Epithelial cell of proximal tubule (primary cell): ENCODE measurements at regions not wholly inside any gene's neighbourhood (a gene's known extent, or its start where the extent isn't known, plus 50 kb on each side); places are given as distances from the start of the nearest gene placed in this dataset.

Experiments used
- DNase-seq: peaks from one replicate; pipeline ENCODE4 v3.0.0-alpha.2; 2011; ENCODE audit warnings: low read depth
- H3K4me3 ChIP-seq: 2 replicates; pipeline ENCODE4 v1.5.1; 2011; ENCODE audit warnings: low read depth, mild to moderate bottlenecking, low read length
- CTCF ChIP-seq: conservative IDR thresholded peaks from 2 replicates; pipeline ENCODE4 v1.5.1; 2012; ENCODE audit warnings: low read depth, mild to moderate bottlenecking, low read length

DNA sequence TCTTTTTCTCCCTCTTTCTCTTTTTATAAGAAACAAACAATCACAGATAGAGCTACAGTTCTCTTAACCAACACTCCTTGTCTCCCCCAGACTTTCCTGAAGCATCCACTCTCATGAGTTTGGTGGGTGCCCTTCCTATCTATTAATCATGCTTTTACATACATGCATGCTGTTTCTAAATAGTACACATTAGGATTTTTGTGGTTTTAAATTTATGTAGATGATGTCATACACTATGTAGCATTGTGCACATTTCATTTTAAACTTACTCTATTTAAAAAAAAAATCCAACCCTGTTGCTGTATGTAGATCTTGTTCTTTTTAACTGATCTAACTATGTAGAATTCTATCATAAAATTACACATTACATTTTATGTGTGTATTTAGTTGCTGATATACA is 104.3 kb upstream of the MRPS22 start:
- no peak overlapping the region for H3K4me3 ChIP-seq
- DNase-seq = no peak
- no peak for TF ChIP-seq CTCF

GRCh38 chr3:139241783-139242182 is 102.0 kb upstream of the MRPS22 start:
- no peak overlapping the region for H3K4me3 ChIP-seq
- TF ChIP-seq CTCF = no peak
- DNase-seq = no peak

DNA sequence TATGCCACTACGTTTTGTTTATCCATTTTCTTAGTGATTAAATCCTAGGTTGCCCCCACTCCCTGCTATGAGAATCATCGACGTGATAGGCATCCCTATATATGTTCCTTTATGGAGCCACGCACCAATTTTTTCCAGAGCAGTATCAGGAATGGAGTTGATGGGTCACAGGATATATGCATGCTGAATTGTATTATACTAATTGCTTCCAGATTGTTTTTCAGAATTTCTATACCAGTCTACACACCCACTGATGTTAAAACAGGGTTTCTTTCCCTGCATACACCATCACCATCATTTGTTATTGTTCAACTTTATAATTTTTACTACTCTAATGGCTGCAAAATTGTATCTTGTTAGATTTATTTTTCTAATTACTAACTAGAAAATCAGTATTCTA is 100.1 kb upstream of the MRPS22 start:
- no peak overlapping the region for H3K4me3 ChIP-seq
- TF ChIP-seq CTCF = no peak
- no peak for DNase-seq

DNA sequence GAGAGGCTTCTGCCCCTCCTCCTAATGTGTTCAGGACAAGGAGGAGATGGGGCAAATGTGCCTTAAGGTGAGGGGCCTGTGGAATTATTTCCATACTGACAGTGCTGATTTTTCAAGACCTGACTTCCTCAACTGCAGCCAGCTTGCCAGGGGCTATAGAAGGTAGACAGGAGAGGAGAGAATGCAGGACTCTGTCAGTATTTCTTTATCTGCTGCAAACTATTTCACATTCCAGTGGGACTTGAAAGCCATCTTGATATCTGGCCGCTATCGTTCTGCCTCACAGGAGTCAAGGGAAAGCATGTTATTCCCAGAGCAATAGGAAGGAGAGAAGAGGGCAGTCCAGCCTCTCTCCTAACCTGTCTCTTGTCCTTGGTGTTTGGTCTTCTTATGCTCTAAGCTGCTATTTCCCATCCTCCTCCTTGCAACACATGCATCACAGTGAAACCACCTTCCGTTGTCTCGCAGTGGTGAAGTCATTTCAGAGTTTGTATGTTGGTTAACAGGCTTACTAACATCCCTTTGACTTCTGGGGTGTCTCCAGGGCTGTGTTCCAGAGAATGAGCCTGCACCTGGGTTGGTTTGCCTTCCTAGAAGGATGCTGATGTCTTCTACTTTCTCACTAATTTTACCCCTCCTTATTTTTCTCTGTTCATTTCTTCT is 95.1 kb upstream of the MRPS22 start:
- TF ChIP-seq CTCF = no peak
- DNase-seq = no peak
- H3K4me3 ChIP-seq = no peak overlapping the region

DNA sequence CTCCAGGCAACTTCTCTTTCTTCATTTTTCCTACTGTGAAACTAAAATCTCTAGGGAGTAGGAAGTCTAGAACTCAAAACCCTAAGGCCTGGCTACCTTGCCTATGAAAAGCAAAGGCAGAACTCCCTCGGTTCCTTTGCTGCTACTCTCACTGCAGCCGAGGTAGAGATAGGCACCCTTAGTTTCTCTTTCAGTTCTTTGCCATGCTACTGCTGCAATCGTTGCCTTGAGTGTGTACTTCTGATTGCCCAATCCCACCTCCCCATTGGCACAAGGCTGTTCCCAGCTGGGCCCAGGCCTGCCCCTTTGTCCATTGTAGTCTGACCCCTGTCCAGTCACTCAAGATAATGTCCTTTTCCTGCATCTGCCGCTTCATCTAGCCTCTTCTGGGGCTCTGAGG is 92.3 kb upstream of the MRPS22 start:
- no peak for DNase-seq
- no peak for TF ChIP-seq CTCF
- H3K4me3 ChIP-seq = no peak overlapping the region

GRCh38 chr3:139252719-139253118 is 91.1 kb upstream of the MRPS22 start:
- TF ChIP-seq CTCF = no peak
- no peak for DNase-seq

GRCh38 chr3:139258276-139258675 is 85.5 kb upstream of the MRPS22 start:
- no peak overlapping the region for H3K4me3 ChIP-seq
- no peak for DNase-seq
- no peak for TF ChIP-seq CTCF

More at GRCh38 chr3:139252719-139253118, 91.1 kb upstream of the MRPS22 start:
- no peak overlapping the region for H3K4me3 ChIP-seq
